H9 (cell line): ENCODE measurements at regions not wholly inside any gene's neighbourhood (a gene's known extent, or its start where the extent isn't known, plus 50 kb on each side); places are given as distances from the start of the nearest gene placed in this dataset.

Source experiments
- DNase-seq: peaks from one replicate; pipeline ENCODE4 v3.0.0-alpha.2; 2017
- H2AFZ ChIP-seq: one replicate; pipeline ENCODE4 v1.6.1; 2013; ENCODE audit warnings: mild to moderate bottlenecking, low read length, control low read depth, moderate library complexity
- H2AK5ac ChIP-seq: 2 replicates; pipeline ENCODE4 v1.6.1; 2013; ENCODE audit warnings: low read length, control low read depth, mixed read lengths; ENCODE audit not compliant: insufficient read length
- H2BK120ac ChIP-seq: one replicate; pipeline ENCODE4 v1.6.1; 2013; ENCODE audit warnings: low read depth, mild to moderate bottlenecking, low read length, control low read depth, inconsistent platforms; ENCODE audit not compliant: poor library complexity, severe bottlenecking
- H2BK12ac ChIP-seq: 2 replicates; pipeline ENCODE4 v1.6.1; 2013; ENCODE audit warnings: low read length, control low read depth, mixed read lengths, low read depth; ENCODE audit not compliant: insufficient read length
- H2BK15ac ChIP-seq: 2 replicates; pipeline ENCODE4 v1.6.1; 2013; ENCODE audit warnings: low read depth, low read length, control low read depth
- H2BK20ac ChIP-seq: one replicate; pipeline ENCODE4 v1.6.1; 2013; ENCODE audit warnings: low read depth, mild to moderate bottlenecking, low read length, control low read depth, inconsistent platforms; ENCODE audit not compliant: poor library complexity, severe bottlenecking
- H2BK5ac ChIP-seq: 2 replicates; pipeline ENCODE4 v1.6.1; 2013; ENCODE audit warnings: low read length, control low read depth, mixed read lengths; ENCODE audit not compliant: insufficient read length
- H3K14ac ChIP-seq: 2 replicates; pipeline ENCODE4 v1.6.1; 2013; ENCODE audit warnings: low read length, control low read depth; ENCODE audit not compliant: insufficient read depth
- H3K18ac ChIP-seq: 2 replicates; pipeline ENCODE4 v1.6.1; 2013; ENCODE audit warnings: low read depth, mild to moderate bottlenecking, mixed read lengths, low read length, control low read depth; ENCODE audit not compliant: insufficient read length
- H3K23ac ChIP-seq: 2 replicates; pipeline ENCODE4 v1.6.1; 2013; ENCODE audit warnings: low read length, control low read depth, mixed read lengths, low read depth; ENCODE audit not compliant: insufficient read length
- H3K23me2 ChIP-seq: 2 replicates; pipeline ENCODE4 v1.6.1; 2013; ENCODE audit warnings: low read depth, mild to moderate bottlenecking, mixed read lengths, low read length, control low read depth; ENCODE audit not compliant: insufficient read length, poor library complexity, severe bottlenecking
- H3K27ac ChIP-seq: 2 replicates; pipeline ENCODE4 v1.5.1; 2013; ENCODE audit warnings: low read length, control low read depth, mixed read lengths, low read depth; ENCODE audit not compliant: insufficient read length
- H3K27me3 ChIP-seq: 2 replicates; pipeline ENCODE4 v1.6.1; 2013; ENCODE audit warnings: low read length, control low read depth, inconsistent platforms; ENCODE audit not compliant: insufficient read depth
- H3K4ac ChIP-seq: 2 replicates; pipeline ENCODE4 v1.6.1; 2013; ENCODE audit warnings: low read depth, mild to moderate bottlenecking, control low read depth, inconsistent platforms, low read length, moderate library complexity
- H3K4me1 ChIP-seq: 2 replicates; pipeline ENCODE4 v1.6.1; 2013; ENCODE audit warnings: low read length, control low read depth, inconsistent platforms; ENCODE audit not compliant: insufficient read depth
- H3K4me2 ChIP-seq: 2 replicates; pipeline ENCODE4 v1.6.1; 2013; ENCODE audit warnings: low read length, control low read depth, mixed read lengths; ENCODE audit not compliant: insufficient read length, insufficient read depth
- H3K56ac ChIP-seq: 2 replicates; pipeline ENCODE4 v1.6.1; 2013; ENCODE audit warnings: low read depth, mild to moderate bottlenecking, mixed read lengths, low read length, control low read depth; ENCODE audit not compliant: insufficient read length
- H3K79me1 ChIP-seq: 2 replicates; pipeline ENCODE4 v1.6.1; 2013; ENCODE audit warnings: low read depth, mild to moderate bottlenecking, moderate library complexity, low read length, control low read depth, inconsistent platforms; ENCODE audit not compliant: insufficient read depth, poor library complexity, severe bottlenecking
- H3K79me2 ChIP-seq: 2 replicates; pipeline ENCODE4 v1.6.1; 2013; ENCODE audit warnings: low read length, control low read depth, inconsistent platforms; ENCODE audit not compliant: insufficient read depth
- H3K9ac ChIP-seq: 2 replicates; pipeline ENCODE4 v1.6.1; 2013; ENCODE audit warnings: low read length, control low read depth, mixed read lengths; ENCODE audit not compliant: insufficient read length; ENCODE audit errors: extremely low read depth
- H3K9me3 ChIP-seq: one replicate; pipeline ENCODE4 v1.6.1; 2013; ENCODE audit warnings: low read depth, low read length, inconsistent platforms; ENCODE audit not compliant: control insufficient read depth
- H3T11ph ChIP-seq: one replicate; pipeline ENCODE4 v1.6.1; 2013; ENCODE audit warnings: mild to moderate bottlenecking, low read length, control low read depth, inconsistent platforms
- H4K20me1 ChIP-seq: one replicate; pipeline ENCODE4 v1.6.1; 2013; ENCODE audit not compliant: control insufficient read depth, insufficient read length, insufficient read depth
- H4K5ac ChIP-seq: 2 replicates; pipeline ENCODE4 v1.6.1; 2013; ENCODE audit warnings: low read depth, mild to moderate bottlenecking, mixed read lengths, low read length, control low read depth; ENCODE audit not compliant: insufficient read length
- H4K8ac ChIP-seq: replicated peaks from 2 replicates; pipeline ENCODE4 v1.6.1; 2013; ENCODE audit warnings: low read length, control low read depth, mixed read lengths, low read depth; ENCODE audit not compliant: insufficient read length
- H4K91ac ChIP-seq: 2 replicates; pipeline ENCODE4 v1.6.1; 2013; ENCODE audit warnings: low read depth, mild to moderate bottlenecking, moderate library complexity, mixed read lengths, low read length, control low read depth; ENCODE audit not compliant: insufficient read length
- H3K27ac Mint-ChIP-seq, 3 experiments: 2 replicates in 2 of 3; 3 replicates in 1 of 3; pipeline ENCODE4 v1.8.0; 2020 to 2021; ENCODE audit warnings: mixed read lengths in 3 of 3, mild to moderate bottlenecking in 1 of 3, moderate library complexity in 1 of 3
- H3K27me3 Mint-ChIP-seq: 2 replicates; pipeline ENCODE4 v1.8.0; 2021; ENCODE audit warnings: low read depth, mild to moderate bottlenecking, moderate library complexity, mixed read lengths
- H3K36me3 Mint-ChIP-seq, 3 experiments: 2 replicates in 2 of 3; 3 replicates in 1 of 3; pipeline ENCODE4 v1.8.0; 2020 to 2021; ENCODE audit warnings: low read depth in 3 of 3, mixed read lengths in 3 of 3; ENCODE audit not compliant: insufficient read depth in 1 of 3
- H3K4me1 Mint-ChIP-seq, 2 experiments: 2 replicates each; pipeline ENCODE4 v1.8.0; 2020; ENCODE audit warnings: mixed read lengths in 2 of 2
- H3K4me3 Mint-ChIP-seq, 2 experiments: 2 replicates in 1 of 2; 3 replicates in 1 of 2; pipeline ENCODE4 v1.8.0; 2020 to 2021; ENCODE audit warnings: mild to moderate bottlenecking in 2 of 2, mixed read lengths in 2 of 2, moderate library complexity in 1 of 2
- H3K9me3 Mint-ChIP-seq, 2 experiments: 2 replicates in 1 of 2; 3 replicates in 1 of 2; pipeline ENCODE4 v1.8.0; 2020; ENCODE audit warnings: mild to moderate bottlenecking in 2 of 2, mixed read lengths in 2 of 2, moderate library complexity in 1 of 2
- CTCF ChIP-seq: fragments of 200-600 bp; sonication (generic); conservative IDR thresholded peaks from 3 replicates; pipeline ENCODE4 v1.8.0; 2021; ENCODE audit warnings: antibody characterized with exemption, mild to moderate bottlenecking
- WGBS: extraction: QIAGEN DNeasy Blood & Tissue Kit; methylation state at CpG from one replicate; pipeline ENCODE4 v1.1.7; 2013; ENCODE audit warnings: missing lambda C conversion rate, low lambda C conversion rate, mixed read lengths; ENCODE audit not compliant: insufficient read length; ENCODE audit errors: extremely low coverage; 5-methylcytosine and 5-hydroxymethylcytosine counted together

GRCh38 chr12:105799103-105799502, 339.7 kb downstream of the NUAK1 start:
- Histone ChIP-seq H3K79me1 (no peaks in the 10 kb centered on the region), H3K56ac (no peak overlapping the region), H3K9ac (no peak overlapping the region), H2AFZ (no peak overlapping the region), H3K27me3 (no peaks in the 10 kb centered on the region), H3K18ac (no peak overlapping the region), H3K4me2 (no peak overlapping the region), H2BK120ac (no peak overlapping the region), H4K8ac (no peak overlapping the region), H3K79me2 (no peaks in the 10 kb centered on the region), H3K14ac (no peak overlapping the region), H3K4me1 (no peaks in the 10 kb centered on the region), H2BK20ac (no peak overlapping the region), H3K9me3 (no peaks in the 10 kb centered on the region), H3K23ac (no peak overlapping the region), H2BK12ac (no peak overlapping the region), H2BK15ac (no peak overlapping the region), H3K4ac (no peak overlapping the region), H3T11ph (no peak overlapping the region), H2BK5ac (no peak overlapping the region), H4K20me1 (no peaks in the 10 kb centered on the region), H4K91ac (no peak overlapping the region), H2AK5ac (no peak overlapping the region), H4K5ac (no peak overlapping the region), H3K27ac (no peak overlapping the region), H3K23me2 (no peaks in the 10 kb centered on the region)
- no CpG with 5 or more reads among the region's 2 CpGs for WGBS
- no peak for TF ChIP-seq CTCF
- Mint-ChIP-seq H3K9me3 (no peaks in the 10 kb centered on the region; a peak in 1 of 5 replicates), H3K27ac (no peak overlapping the region), H3K27me3 (no peaks in the 10 kb centered on the region), H3K36me3 (no peaks in the 10 kb centered on the region; a peak in 1 of 7 replicates), H3K4me3 (no peak overlapping the region), H3K4me1 (no peaks in the 10 kb centered on the region)
- DNase-seq: no peak
